Sigmoid colon (tissue), 4 donors: ENCODE measurements at regions not wholly inside any gene's neighbourhood (a gene's known extent, or its start where the extent isn't known, plus 50 kb on each side); places are given as distances from the start of the nearest gene placed in this dataset.

ENCODE experiments used
- CTCF ChIP-seq, 4 experiments: fragments of 450-650 bp in 3 of 4; fragments of 200-600 bp in 1 of 4; IDR thresholded peaks; one replicate each; pipeline ENCODE4 v1.5.1; 2016 to 2019; ENCODE audit warnings: antibody characterized with exemption in 4 of 4, mild to moderate bottlenecking in 3 of 4, moderate library complexity in 2 of 4
- EP300 ChIP-seq, 4 donors: sonication (generic); formaldehyde crosslinking; IDR thresholded peaks; one replicate each; pipeline ENCODE4 v1.6.1; 2017; ENCODE audit warnings: antibody characterized with exemption in 4 of 4
- POLR2A ChIP-seq, 2 donors: fragments of 450-650 bp; IDR thresholded peaks; one replicate each; pipeline ENCODE4 v1.6.1; 2016; ENCODE audit warnings: antibody characterized with exemption in 2 of 2, mild to moderate bottlenecking in 2 of 2, moderate library complexity in 2 of 2

GRCh38 chr10:28880683-28880950 is 203.3 kb downstream of the BAMBI start:
- TF ChIP-seq CTCF (IDR thresholded peaks at IDR 0.05) (no peak), POLR2A (IDR thresholded peaks at IDR 0.05) (no peak), EP300 (IDR thresholded peaks at IDR 0.05) (no peak)
